CD1c-positive myeloid dendritic cell (primary cell): ENCODE measurements at regions not wholly inside any gene's neighbourhood (a gene's known extent, or its start where the extent isn't known, plus 50 kb on each side); places are given as distances from the start of the nearest gene placed in this dataset.
"Not testable (repeated sequence)": the region's sequence is repeated elsewhere in the genome, so short reads cannot be mapped to it uniquely, and the experiment has no call there.

Source experiments
- DNase-seq: peaks from one replicate; pipeline ENCODE4 v3.0.0-alpha.2; 2016; ENCODE audit errors: extremely low spot score

GRCh38 chr6:99802396-99803031 is 191.5 kb downstream of the MCHR2 start:
- no peak for DNase-seq

- DNase-seq = no peak
These were observed 185.0 kb downstream of the MCHR2 start for GRCh38 chr6:99808992-99809391.

- no peak for DNase-seq
These were observed 183.7 kb downstream of the MCHR2 start for GRCh38 chr6:99810295-99810694.

- no peak for DNase-seq
These were observed 182.9 kb downstream of the MCHR2 start for GRCh38 chr6:99810942-99811620.

GRCh38 chr6:99811636-99812035 is 182.4 kb downstream of the MCHR2 start:
- no peak for DNase-seq

GRCh38 chr6:99813565-99813964 is 180.5 kb downstream of the MCHR2 start:
- DNase-seq = no peak

- DNase-seq = no peak
These were observed 179.6 kb downstream of the MCHR2 start for GRCh38 chr6:99814230-99814928.

- DNase-seq = no peak
These were observed 177.2 kb downstream of the MCHR2 start for GRCh38 chr6:99816795-99817194.

GRCh38 chr6:99818161-99818560 is 175.9 kb downstream of the MCHR2 start:
- DNase-seq = no peak

- DNase-seq = no peak
These were observed 174.2 kb downstream of the MCHR2 start for GRCh38 chr6:99819853-99820252.

- no peak for DNase-seq
These were observed 172.9 kb downstream of the MCHR2 start for GRCh38 chr6:99821164-99821563.

- DNase-seq = no peak
These were observed 171.1 kb downstream of the MCHR2 start for GRCh38 chr6:99822741-99823512.

- DNase-seq = not testable (repeated sequence)
These were observed 170.3 kb downstream of the MCHR2 start for GRCh38 chr6:99823513-99824235.

GRCh38 chr6:99833034-99833433 is 161.0 kb downstream of the MCHR2 start:
- DNase-seq = no peak

- DNase-seq = no peak
These were observed 157.6 kb downstream of the MCHR2 start for GRCh38 chr6:99836471-99836870.

GRCh38 chr6:99838607-99839006 is 155.4 kb downstream of the MCHR2 start:
- DNase-seq = no peak

GRCh38 chr6:99841297-99841696 is 152.7 kb downstream of the MCHR2 start:
- no peak for DNase-seq

GRCh38 chr6:99846006-99846405 is 148.0 kb downstream of the MCHR2 start:
- DNase-seq = no peak

- no peak for DNase-seq
These were observed 143.2 kb downstream of the MCHR2 start for GRCh38 chr6:99850841-99851240.

GRCh38 chr6:99852031-99852430 is 142.0 kb downstream of the MCHR2 start:
- no peak for DNase-seq

- no peak for DNase-seq
These were observed 127.0 kb downstream of the MCHR2 start for GRCh38 chr6:99867026-99867425.
